ENCODE measurements at regions not wholly inside any gene's neighbourhood (a gene's known extent, or its start where the extent isn't known, plus 50 kb on each side); places are given as distances from the start of the nearest gene placed in this dataset.

DNA sequence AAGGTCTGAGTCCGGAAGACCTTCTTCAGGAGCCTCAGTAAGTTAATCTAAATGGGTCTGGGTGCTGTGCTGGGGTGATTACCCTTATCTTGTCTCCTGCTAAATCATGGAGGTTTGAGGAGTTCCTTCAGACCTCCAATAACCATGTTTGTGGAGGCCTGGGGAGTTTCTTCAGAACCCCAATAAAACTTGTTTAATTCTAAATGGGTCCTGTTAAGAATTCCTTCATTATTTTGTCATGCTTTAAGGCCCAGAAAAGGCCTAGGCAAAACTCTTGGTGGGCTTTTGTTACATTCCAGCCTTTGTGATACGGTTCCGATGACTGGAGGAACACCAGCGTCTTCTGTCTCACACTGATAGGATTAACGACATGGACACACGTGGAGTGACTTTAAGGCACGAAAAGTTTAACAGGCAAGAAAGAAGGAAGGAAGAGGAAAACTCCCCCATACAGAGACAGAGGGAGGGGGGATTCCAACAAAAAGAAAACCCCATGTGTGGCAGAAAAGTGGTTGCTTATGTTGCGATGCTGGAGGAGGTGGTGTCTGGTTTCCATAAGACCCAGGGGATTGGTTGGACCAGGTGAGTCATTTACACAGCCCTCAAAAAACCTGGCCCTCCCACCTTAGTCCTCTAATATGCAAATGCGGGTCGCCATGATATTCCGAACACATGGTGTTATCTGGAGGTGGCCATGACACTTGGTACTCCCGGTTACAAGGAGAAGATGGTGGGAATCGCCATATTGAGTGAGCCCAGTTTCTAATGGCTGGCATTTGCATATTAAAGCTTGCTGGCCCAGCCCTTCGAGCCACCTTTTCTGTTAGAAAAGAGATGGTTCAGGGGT lies 72.6 kb upstream of the MFGE8 start:
- H3K27ac Mint-ChIP-seq: peak overlapping the region; percentile 80
- peaks cover 41% of the 10 kb centered on the region for H3K4me1 Mint-ChIP-seq (ENCODE audit: low read depth)

DNA sequence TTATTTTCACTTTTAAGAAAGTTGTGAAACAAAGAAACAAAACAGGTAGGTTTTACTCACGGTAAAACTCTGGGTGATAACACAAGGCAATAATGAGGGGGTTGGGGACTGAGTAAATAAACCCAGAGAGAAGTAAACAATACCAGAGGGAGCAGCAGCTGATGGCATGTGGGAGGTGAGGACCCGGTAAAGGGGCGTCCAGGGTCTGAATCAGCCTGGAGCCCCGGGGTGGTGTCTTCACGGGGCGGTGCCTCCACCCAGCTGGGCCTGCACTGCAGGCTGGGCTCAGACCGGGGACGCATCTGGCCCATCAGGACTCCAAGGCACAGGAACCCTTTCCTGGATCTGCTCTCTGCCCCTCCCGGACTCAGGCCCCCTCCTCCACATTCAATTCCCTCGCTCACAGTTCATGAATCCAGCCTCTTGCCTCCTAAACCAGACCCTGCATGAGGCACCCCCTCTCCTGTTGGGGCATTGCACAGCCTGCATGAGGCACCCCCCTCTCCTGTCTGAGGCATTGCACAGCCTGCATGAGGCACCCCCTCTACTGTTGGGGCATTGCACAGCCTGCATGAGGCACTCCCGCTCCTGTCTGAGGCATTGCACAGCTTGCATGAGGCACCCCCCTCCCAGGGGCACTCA lies 73.9 kb upstream of the MFGE8 start:
- Mint-ChIP-seq H3K27me3 (peaks cover 3% of the 10 kb centered on the region), H3K9me3 (ENCODE audit: low read depth) (no peaks in the 10 kb centered on the region), H3K27ac (peak overlapping the region; percentile 73), H3K4me1 (ENCODE audit: low read depth) (peaks cover 40% of the 10 kb centered on the region), H3K4me3 (ENCODE audit: low read depth) (no peak overlapping the region), H3K36me3 (ENCODE audit: insufficient read depth) (no peaks in the 10 kb centered on the region)
- no peak for DNase-seq (ENCODE audit: low spot score, unreplicated experiment)
- TF ChIP-seq, protein P1, sequence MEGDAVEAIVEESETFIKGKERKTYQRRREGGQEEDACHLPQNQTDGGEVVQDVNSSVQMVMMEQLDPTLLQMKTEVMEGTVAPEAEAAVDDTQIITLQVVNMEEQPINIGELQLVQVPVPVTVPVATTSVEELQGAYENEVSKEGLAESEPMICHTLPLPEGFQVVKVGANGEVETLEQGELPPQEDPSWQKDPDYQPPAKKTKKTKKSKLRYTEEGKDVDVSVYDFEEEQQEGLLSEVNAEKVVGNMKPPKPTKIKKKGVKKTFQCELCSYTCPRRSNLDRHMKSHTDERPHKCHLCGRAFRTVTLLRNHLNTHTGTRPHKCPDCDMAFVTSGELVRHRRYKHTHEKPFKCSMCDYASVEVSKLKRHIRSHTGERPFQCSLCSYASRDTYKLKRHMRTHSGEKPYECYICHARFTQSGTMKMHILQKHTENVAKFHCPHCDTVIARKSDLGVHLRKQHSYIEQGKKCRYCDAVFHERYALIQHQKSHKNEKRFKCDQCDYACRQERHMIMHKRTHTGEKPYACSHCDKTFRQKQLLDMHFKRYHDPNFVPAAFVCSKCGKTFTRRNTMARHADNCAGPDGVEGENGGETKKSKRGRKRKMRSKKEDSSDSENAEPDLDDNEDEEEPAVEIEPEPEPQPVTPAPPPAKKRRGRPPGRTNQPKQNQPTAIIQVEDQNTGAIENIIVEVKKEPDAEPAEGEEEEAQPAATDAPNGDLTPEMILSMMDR (IDR thresholded peaks at IDR 0.05; ENCODE audit: unreplicated experiment): peak; percentile 28

More for the DNA sequence above, 72.6 kb upstream of the MFGE8 start:
- Mint-ChIP-seq H3K9me3 (ENCODE audit: low read depth) (no peaks in the 10 kb centered on the region), H3K36me3 (ENCODE audit: insufficient read depth) (no peaks in the 10 kb centered on the region), H3K4me3 (ENCODE audit: low read depth) (no peak overlapping the region), H3K27me3 (no peaks in the 10 kb centered on the region)
- TF ChIP-seq, protein P1 (IDR thresholded peaks at IDR 0.05; ENCODE audit: unreplicated experiment): no peak
- no peak for DNase-seq (ENCODE audit: low spot score, unreplicated experiment)

DNA sequence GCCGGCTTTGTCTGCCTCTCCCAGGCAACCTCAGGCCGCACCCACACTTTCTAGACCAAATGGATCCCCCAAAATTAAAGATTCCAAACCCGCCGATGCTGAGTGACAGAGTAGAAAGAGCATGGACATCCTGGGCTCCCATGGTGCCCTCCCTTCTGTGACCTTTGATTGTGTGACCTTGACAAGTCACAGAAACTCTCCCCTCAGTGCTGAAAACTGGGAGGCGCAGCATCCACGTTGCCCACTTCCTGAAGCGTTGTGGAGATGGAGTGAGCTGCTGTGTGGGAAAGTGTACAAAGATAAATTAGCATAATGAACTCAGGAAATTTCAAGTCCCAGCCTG lies 74.4 kb upstream of the MFGE8 start:
- peaks cover 45% of the 10 kb centered on the region for H3K4me1 Mint-ChIP-seq (ENCODE audit: low read depth)
- no peaks in the 10 kb centered on the region for H3K36me3 Mint-ChIP-seq (ENCODE audit: insufficient read depth)

DNA sequence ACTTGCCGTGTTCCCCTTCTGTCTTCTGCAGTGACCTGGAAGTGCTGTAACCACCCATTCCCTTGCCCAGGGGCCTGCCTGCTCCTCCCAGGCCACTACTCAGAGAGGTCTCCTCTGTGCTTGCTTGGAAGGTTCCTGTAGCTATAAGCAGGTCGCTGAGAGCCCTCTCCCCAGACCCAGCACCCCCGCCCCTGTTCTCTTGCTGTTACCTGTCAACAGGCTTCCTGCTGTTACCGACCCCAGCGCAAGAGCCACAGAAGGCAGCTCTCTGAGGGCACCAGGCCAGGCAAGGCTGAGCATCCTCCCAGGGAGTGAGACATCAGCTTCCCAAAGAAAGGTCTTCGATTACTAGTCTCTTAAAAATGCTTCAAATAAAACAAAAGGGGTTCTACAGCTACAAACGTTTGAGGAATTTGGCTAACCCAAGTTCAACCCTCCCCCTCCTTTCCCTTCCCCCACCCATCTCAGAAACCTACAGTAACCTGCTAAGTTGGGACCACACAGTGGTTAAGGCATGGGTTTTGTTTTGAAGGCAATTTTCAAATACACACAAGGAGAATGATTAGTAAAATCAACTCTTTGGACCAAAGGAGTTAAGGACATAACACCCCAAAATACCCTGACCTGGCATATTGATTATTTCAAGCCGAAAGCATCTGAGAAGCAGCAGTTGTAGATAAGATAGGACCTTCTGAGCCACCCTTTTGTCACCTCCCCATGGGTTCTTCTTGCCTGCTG lies 74.9 kb upstream of the MFGE8 start:
- Mint-ChIP-seq H3K4me1 (ENCODE audit: low read depth) (peaks cover 47% of the 10 kb centered on the region), H3K27me3 (peaks cover 8% of the 10 kb centered on the region), H3K4me3 (ENCODE audit: low read depth) (peak overlapping the region; percentile 10), H3K36me3 (ENCODE audit: insufficient read depth) (no peaks in the 10 kb centered on the region), H3K27ac (no peak overlapping the region), H3K9me3 (ENCODE audit: low read depth) (no peaks in the 10 kb centered on the region)
- no peak for DNase-seq (ENCODE audit: low spot score, unreplicated experiment)
- TF ChIP-seq, protein P1 (IDR thresholded peaks at IDR 0.05; ENCODE audit: unreplicated experiment): no peak

More for the DNA sequence above, 74.4 kb upstream of the MFGE8 start:
- H3K27ac Mint-ChIP-seq: peak overlapping the region; percentile 63
- no peaks in the 10 kb centered on the region for H3K9me3 Mint-ChIP-seq (ENCODE audit: low read depth)
- H3K4me3 Mint-ChIP-seq (ENCODE audit: low read depth): peak overlapping the region; percentile 10
- H3K27me3 Mint-ChIP-seq: peaks cover 7% of the 10 kb centered on the region
- TF ChIP-seq, protein P1 (IDR thresholded peaks at IDR 0.05; ENCODE audit: unreplicated experiment): no peak
- no peak for DNase-seq (ENCODE audit: low spot score, unreplicated experiment)

DNA sequence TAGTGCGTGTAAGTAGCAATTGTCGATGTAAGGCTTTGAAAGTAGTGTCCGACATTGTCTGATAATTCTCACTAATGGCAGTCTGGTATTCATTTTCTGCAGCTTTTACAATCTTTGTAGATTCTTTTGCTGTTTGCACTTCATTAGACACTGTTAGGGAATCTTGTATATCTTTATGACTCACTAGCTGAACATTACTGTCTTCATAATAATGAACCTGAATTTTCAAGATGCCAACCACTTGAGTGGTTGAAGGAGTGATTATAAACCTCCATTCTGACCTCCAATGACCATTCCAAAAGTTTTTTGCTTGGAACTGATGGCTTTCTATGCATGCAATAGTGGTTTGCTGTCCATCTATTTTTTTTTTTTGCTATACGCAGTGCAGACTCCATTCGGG lies 76.4 kb upstream of the MFGE8 start:
- Mint-ChIP-seq H3K4me3 (ENCODE audit: low read depth) (no peak overlapping the region), H3K9me3 (ENCODE audit: low read depth) (no peaks in the 10 kb centered on the region), H3K27ac (no peak overlapping the region), H3K27me3 (peaks cover 8% of the 10 kb centered on the region), H3K36me3 (ENCODE audit: insufficient read depth) (no peaks in the 10 kb centered on the region), H3K4me1 (ENCODE audit: low read depth) (peaks cover 48% of the 10 kb centered on the region)
- TF ChIP-seq, protein P1 (IDR thresholded peaks at IDR 0.05; ENCODE audit: unreplicated experiment): no peak
- no peak for DNase-seq (ENCODE audit: low spot score, unreplicated experiment)

Data from progenitor cell of endocrine pancreas (in vitro differentiated cells).